Mesothelial cell of epicardium (in vitro differentiated cells): ENCODE measurements at regions not wholly inside any gene's neighbourhood (a gene's known extent, or its start where the extent isn't known, plus 50 kb on each side); places are given as distances from the start of the nearest gene placed in this dataset.

Experiments used
- DNase-seq, 2 experiments: peaks; one replicate each; pipeline ENCODE4 v3.0.0; 2021; ENCODE audit warnings: low spot score in 2 of 2; ENCODE audit not compliant: unreplicated experiment in 2 of 2
- H3K27ac Mint-ChIP-seq: 2 replicates; pipeline ENCODE4 v1.8.0; 2021; ENCODE audit warnings: mixed read lengths
- H3K27me3 Mint-ChIP-seq: 2 replicates; pipeline ENCODE4 v1.8.0; 2021; ENCODE audit warnings: low read depth, mixed read lengths
- H3K36me3 Mint-ChIP-seq: 2 replicates; pipeline ENCODE4 v1.8.0; 2021; ENCODE audit warnings: mixed read lengths
- H3K4me1 Mint-ChIP-seq: 2 replicates; pipeline ENCODE4 v1.8.0; 2021; ENCODE audit warnings: mixed read lengths
- H3K4me3 Mint-ChIP-seq: 2 replicates; pipeline ENCODE4 v1.8.0; 2021; ENCODE audit warnings: mild to moderate bottlenecking, moderate library complexity, mixed read lengths
- H3K9me3 Mint-ChIP-seq: 2 replicates; pipeline ENCODE4 v1.8.0; 2021; ENCODE audit warnings: mixed read lengths
- TF ChIP-seq, protein P1 (sequence below): fragments of 200-600 bp; sonication (generic); IDR thresholded peaks from one replicate; pipeline ENCODE4 v1.5.0; 2021; ENCODE audit warnings: antibody characterized with exemption; ENCODE audit not compliant: unreplicated experiment

DNA sequence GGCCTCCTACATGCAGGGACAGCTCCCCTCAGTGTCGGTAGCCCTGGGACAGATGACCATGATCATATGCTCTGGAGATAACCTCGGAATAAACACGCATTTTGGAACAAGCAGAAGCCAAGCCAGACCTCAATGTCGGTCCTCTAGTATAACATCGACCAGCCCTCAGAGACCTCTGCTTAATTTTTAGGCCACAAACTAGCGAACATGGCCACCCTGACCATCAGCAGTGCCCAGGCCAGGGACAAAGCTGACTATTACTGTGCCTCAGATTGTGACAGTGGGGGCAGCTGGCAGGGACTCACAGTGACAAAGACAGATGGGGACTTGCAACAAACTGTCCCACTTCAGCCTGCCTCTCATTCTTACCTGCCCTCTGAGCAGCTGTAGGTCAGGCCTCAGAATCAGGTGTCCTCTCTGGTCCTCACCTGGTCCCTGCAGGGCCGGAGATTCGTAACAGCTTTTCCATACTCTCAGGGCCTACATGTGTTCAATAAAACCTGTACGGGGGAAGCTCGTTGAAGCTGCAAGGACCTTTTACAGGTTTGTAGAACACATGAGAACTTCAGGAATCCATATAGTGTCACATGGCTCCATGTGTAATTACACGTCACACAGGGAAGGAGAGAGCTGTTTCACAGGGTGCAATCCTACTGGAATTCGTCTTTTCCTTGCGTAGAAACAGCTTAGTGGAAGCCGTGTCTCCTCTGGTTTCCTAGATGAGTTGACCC, 72.8 kb upstream of the IGLL5 start:
- Mint-ChIP-seq H3K27me3 (peaks cover 69% of the 10 kb centered on the region), H3K4me3 (no peak overlapping the region), H3K9me3 (no peaks in the 10 kb centered on the region), H3K4me1 (no peaks in the 10 kb centered on the region), H3K27ac (no peak overlapping the region), H3K36me3 (no peaks in the 10 kb centered on the region)
- DNase-seq = peak in 1 of 2 experiments; percentile 32
- TF ChIP-seq, protein P1, sequence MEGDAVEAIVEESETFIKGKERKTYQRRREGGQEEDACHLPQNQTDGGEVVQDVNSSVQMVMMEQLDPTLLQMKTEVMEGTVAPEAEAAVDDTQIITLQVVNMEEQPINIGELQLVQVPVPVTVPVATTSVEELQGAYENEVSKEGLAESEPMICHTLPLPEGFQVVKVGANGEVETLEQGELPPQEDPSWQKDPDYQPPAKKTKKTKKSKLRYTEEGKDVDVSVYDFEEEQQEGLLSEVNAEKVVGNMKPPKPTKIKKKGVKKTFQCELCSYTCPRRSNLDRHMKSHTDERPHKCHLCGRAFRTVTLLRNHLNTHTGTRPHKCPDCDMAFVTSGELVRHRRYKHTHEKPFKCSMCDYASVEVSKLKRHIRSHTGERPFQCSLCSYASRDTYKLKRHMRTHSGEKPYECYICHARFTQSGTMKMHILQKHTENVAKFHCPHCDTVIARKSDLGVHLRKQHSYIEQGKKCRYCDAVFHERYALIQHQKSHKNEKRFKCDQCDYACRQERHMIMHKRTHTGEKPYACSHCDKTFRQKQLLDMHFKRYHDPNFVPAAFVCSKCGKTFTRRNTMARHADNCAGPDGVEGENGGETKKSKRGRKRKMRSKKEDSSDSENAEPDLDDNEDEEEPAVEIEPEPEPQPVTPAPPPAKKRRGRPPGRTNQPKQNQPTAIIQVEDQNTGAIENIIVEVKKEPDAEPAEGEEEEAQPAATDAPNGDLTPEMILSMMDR = no peak

DNA sequence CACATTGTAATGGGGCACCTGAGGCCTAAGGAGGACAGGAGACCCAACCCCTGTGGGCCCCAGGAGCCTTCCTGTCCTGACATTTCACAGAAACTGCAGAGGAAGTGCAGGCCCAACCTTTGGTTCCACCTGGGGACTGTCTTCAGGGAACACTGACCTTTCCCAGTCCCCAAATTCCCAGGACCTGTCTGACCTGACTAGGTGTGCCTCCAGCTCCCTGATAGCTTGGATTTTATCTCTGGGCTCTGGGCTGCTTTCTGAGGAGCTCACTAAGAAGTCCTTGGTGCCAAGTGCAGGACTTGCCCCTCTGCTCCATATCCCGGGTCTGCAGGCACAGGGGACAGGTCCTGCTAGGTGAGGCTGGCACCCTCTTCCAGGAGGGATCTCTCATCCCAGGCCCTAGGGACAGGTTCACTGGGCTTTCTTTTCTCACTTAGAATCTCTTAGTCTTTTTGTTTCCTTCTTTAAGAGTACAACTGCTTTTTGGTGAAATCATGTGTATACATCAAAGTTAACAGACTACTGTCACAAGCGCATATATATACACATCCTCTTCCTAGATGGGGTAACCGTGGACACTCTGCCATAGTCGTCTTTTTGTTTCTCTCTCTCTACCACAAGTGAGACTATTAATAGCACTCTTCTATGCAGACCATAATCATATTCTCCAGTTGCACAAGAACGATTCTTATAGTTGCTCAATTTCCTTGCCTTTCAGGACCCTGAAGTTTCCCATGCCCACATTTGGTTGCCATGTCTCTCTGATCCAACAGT, 72.0 kb upstream of the IGLL5 start:
- H3K4me1 Mint-ChIP-seq = no peaks in the 10 kb centered on the region
- H3K36me3 Mint-ChIP-seq = no peaks in the 10 kb centered on the region
- TF ChIP-seq, protein P1 = no peak
- no peak overlapping the region for H3K4me3 Mint-ChIP-seq
- DNase-seq = peak in 1 of 2 experiments; percentile 11
- peaks cover 74% of the 10 kb centered on the region for H3K27me3 Mint-ChIP-seq
- no peaks in the 10 kb centered on the region for H3K9me3 Mint-ChIP-seq
- no peak overlapping the region for H3K27ac Mint-ChIP-seq

DNA sequence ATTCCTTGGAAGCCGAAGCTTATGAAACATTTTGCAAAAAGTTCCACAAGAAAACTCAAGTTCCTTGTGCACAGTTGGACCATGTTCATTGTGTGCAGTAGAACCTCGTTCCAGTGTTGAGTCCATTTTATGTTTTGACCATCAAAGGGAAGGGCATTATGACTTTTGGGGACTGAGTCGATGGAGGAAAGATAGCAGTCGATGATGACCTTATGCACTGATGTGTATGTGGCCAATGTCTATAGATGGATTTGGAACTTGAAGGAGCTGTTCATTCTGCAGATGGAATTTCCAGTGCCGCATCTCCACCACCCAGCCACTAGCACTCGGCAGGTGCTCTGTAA, 71.5 kb upstream of the IGLL5 start:
- Mint-ChIP-seq H3K4me3 (no peak overlapping the region), H3K4me1 (no peaks in the 10 kb centered on the region), H3K36me3 (no peaks in the 10 kb centered on the region), H3K27ac (no peak overlapping the region), H3K9me3 (no peaks in the 10 kb centered on the region), H3K27me3 (peaks cover 77% of the 10 kb centered on the region)
- peak in 1 of 2 experiments; percentile 14 for DNase-seq
- TF ChIP-seq, protein P1 = no peak

DNA sequence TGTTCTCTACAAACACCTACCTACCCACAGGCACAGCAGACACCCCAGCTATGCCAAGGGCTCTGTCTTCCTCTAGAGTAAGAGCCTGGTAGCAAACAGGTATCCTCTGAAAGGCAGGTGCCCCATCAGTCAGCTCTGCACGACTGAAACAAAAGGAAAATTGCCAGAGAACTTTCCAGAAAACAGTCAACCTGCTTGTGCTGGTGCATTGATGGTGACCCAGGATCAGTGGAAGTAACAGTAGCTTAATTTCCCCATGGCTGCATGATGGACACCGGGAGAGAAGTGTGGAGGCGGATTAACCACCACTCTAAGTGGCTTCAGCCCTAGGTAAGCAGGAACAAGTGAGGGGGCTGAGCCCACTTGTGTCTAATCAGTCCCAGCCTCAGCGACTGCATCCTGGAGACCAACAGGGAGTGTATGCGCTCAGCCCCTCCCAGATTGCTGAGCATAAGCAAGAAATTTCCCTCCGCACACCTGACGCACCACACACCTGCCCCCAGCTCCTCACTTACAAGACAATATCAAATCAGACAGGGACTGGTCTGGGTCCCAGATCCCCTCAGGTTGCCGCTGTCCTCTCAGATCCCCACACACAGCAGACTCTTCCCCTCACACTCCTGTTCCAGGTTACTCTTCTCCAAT, 70.7 kb upstream of the IGLL5 start:
- no peak for DNase-seq
- H3K9me3 Mint-ChIP-seq = no peaks in the 10 kb centered on the region
- no peak overlapping the region for H3K4me3 Mint-ChIP-seq
- H3K27me3 Mint-ChIP-seq = peaks cover 82% of the 10 kb centered on the region
- no peaks in the 10 kb centered on the region for H3K4me1 Mint-ChIP-seq
- H3K36me3 Mint-ChIP-seq = no peaks in the 10 kb centered on the region
- H3K27ac Mint-ChIP-seq = no peak overlapping the region
- TF ChIP-seq, protein P1 = no peak

DNA sequence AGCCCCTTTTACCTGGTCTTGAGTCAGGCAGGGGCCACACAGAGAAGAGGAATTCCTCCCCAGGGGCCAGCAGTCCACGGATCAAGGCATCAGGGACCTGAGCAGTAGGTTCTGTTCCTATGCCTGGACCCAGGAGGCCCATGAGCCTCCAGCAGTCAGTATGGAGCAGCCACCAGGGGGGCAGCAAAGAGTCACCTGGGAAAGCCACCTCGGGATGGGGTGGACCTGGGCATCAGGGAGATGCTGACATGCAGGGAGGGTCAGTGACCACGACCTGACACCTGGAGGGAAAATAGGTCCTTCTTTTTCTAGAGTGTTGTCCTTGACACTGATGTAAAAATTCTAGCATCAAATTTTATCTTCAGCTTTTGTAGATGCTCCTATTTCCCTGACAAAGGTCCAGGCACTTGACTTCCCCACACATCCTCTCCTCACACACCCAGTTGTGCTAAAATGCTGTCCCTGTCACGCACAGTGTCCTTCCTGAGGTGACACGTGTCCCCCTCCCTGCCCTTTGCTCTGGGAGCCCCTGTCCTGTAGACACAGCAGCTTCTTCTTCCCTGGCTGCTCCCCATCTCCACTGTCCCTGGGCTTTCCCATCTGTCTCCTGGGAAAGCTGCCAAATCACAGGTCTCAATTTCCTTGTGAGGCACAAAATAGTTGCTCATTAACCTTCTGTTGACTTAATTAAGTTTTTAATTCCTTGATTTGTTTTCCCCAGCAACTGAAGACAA, 70.0 kb upstream of the IGLL5 start:
- peaks cover 78% of the 10 kb centered on the region for H3K27me3 Mint-ChIP-seq
- TF ChIP-seq, protein P1 = no peak
- no peak overlapping the region for H3K27ac Mint-ChIP-seq

More for the DNA sequence above, 70.0 kb upstream of the IGLL5 start:
- no peaks in the 10 kb centered on the region for H3K4me1 Mint-ChIP-seq
- no peak overlapping the region for H3K4me3 Mint-ChIP-seq
- no peaks in the 10 kb centered on the region for H3K9me3 Mint-ChIP-seq
- no peak for DNase-seq
- no peaks in the 10 kb centered on the region for H3K36me3 Mint-ChIP-seq
